Natural killer cell (primary cell): ENCODE measurements at regions not wholly inside any gene's neighbourhood (a gene's known extent, or its start where the extent isn't known, plus 50 kb on each side); places are given as distances from the start of the nearest gene placed in this dataset.

Experiments
- ATAC-seq, 3 donors: fragments of 150-1000 bp in 2 of 3; fragments of 200-7000 bp in 1 of 3; cut with Tn5 transposase; 1 replicate in 1 of 3; 2 replicates in 2 of 3; pipeline ENCODE4 v1.10.0; 2021; ENCODE audit warnings: mild to moderate bottlenecking in 2 of 3, moderate library complexity in 2 of 3
- DNase-seq, 2 donors: peaks; one replicate each; pipeline versions ENCODE4 v3.0.0 to v3.0.0-alpha.2; 2013 to 2021; ENCODE audit warnings: mixed read lengths in 1 of 2
- H3K27ac ChIP-seq: one replicate; pipeline ENCODE4 v1.5.1; 2013; ENCODE audit warnings: mild to moderate bottlenecking, low read length
- H3K27me3 ChIP-seq: one replicate; pipeline ENCODE4 v1.6.1; 2013; ENCODE audit warnings: low read length; ENCODE audit not compliant: control insufficient read depth, insufficient read depth
- H3K36me3 ChIP-seq: one replicate; pipeline ENCODE4 v1.6.1; 2013; ENCODE audit warnings: low read length; ENCODE audit not compliant: control insufficient read depth, insufficient read depth
- H3K4me1 ChIP-seq: one replicate; pipeline ENCODE4 v1.6.1; 2013; ENCODE audit warnings: low read length; ENCODE audit not compliant: control insufficient read depth, insufficient read depth
- H3K4me3 ChIP-seq: one replicate; pipeline ENCODE4 v1.5.1; 2013; ENCODE audit warnings: low read length
- H3K9me3 ChIP-seq: one replicate; pipeline ENCODE4 v1.6.1; 2013; ENCODE audit warnings: low read length; ENCODE audit not compliant: control insufficient read depth, insufficient read depth
- H3K27ac Mint-ChIP-seq, 2 donors: one replicate each; pipeline ENCODE4 v1.8.0; 2022; ENCODE audit warnings: mild to moderate bottlenecking in 2 of 2, mixed read lengths in 2 of 2, moderate library complexity in 1 of 2
- H3K27me3 Mint-ChIP-seq, 2 donors: one replicate each; pipeline ENCODE4 v1.8.0; 2022; ENCODE audit warnings: low read depth in 2 of 2, mixed read lengths in 2 of 2
- H3K36me3 Mint-ChIP-seq: one replicate; pipeline ENCODE4 v1.8.0; 2022; ENCODE audit warnings: mixed read lengths
- H3K4me1 Mint-ChIP-seq, 2 donors: one replicate each; pipeline ENCODE4 v1.8.0; 2022; ENCODE audit warnings: mixed read lengths in 2 of 2
- H3K4me3 Mint-ChIP-seq: one replicate; pipeline ENCODE4 v1.8.0; 2022; ENCODE audit warnings: mild to moderate bottlenecking, moderate library complexity, mixed read lengths
- H3K9me3 Mint-ChIP-seq, 2 donors: one replicate each; pipeline ENCODE4 v1.8.0; 2022; ENCODE audit warnings: mixed read lengths in 2 of 2
- WGBS: methylation state at CpG from one replicate; pipeline ENCODE4 v1.1.7; 2013; ENCODE audit warnings: missing lambda C conversion rate; ENCODE audit not compliant: insufficient coverage; 5-methylcytosine and 5-hydroxymethylcytosine counted together
- intact Hi-C: fragments of 100-400 bp; cut with micrococcal nuclease; formaldehyde crosslinking; loops from one replicate; pipeline ENCODE4 v1.14.2; 2022
- TF ChIP-seq, protein P1 (sequence below): fragments of 200-600 bp; IDR thresholded peaks from one replicate; pipeline ENCODE4 v1.8.0; 2022; ENCODE audit warnings: antibody characterized with exemption

DNA sequence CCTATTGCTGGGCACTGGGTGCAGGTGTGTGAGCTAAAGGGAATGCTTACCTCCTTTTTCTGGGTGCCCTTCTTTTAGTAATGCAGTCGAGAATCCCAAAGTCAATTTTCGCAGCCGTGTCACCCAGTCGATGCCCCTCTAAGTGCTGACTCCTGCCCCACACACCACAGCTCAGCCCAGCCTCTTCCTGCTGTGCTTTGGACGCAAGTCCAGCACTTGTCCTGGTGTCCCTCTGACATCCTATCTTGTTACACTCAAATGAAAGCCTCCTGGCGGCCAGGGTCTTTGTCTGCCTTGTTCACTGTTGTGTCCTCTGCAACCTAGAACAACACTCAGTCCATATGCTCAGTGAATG lies 58.5 kb upstream of the RUNX3 start:
- intact Hi-C loops = no loop called here
- DNase-seq (no peak), ATAC-seq (no peak)
- Histone ChIP-seq H3K36me3 (no peaks in the 10 kb centered on the region), H3K27ac (no peak overlapping the region), H3K4me1 (peaks cover 74% of the 10 kb centered on the region), H3K27me3 (peaks cover 2% of the 10 kb centered on the region), H3K9me3 (no peaks in the 10 kb centered on the region), H3K4me3 (no peak overlapping the region)
- WGBS = 90% methylated on average over 6 of the region's 6 CpGs
- peaks cover 59 to 83% of the 10 kb centered on the region in 2 donors for H3K4me1 Mint-ChIP-seq
- H3K4me3 Mint-ChIP-seq = no peak overlapping the region
- no peaks in the 10 kb centered on the region for H3K9me3 Mint-ChIP-seq
- peaks cover 52 to 54% of the 10 kb centered on the region in 2 donors for H3K27me3 Mint-ChIP-seq
- TF ChIP-seq, protein P1, sequence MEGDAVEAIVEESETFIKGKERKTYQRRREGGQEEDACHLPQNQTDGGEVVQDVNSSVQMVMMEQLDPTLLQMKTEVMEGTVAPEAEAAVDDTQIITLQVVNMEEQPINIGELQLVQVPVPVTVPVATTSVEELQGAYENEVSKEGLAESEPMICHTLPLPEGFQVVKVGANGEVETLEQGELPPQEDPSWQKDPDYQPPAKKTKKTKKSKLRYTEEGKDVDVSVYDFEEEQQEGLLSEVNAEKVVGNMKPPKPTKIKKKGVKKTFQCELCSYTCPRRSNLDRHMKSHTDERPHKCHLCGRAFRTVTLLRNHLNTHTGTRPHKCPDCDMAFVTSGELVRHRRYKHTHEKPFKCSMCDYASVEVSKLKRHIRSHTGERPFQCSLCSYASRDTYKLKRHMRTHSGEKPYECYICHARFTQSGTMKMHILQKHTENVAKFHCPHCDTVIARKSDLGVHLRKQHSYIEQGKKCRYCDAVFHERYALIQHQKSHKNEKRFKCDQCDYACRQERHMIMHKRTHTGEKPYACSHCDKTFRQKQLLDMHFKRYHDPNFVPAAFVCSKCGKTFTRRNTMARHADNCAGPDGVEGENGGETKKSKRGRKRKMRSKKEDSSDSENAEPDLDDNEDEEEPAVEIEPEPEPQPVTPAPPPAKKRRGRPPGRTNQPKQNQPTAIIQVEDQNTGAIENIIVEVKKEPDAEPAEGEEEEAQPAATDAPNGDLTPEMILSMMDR = no peak
- H3K36me3 Mint-ChIP-seq = no peaks in the 10 kb centered on the region
- H3K27ac Mint-ChIP-seq = no peak overlapping the region

DNA sequence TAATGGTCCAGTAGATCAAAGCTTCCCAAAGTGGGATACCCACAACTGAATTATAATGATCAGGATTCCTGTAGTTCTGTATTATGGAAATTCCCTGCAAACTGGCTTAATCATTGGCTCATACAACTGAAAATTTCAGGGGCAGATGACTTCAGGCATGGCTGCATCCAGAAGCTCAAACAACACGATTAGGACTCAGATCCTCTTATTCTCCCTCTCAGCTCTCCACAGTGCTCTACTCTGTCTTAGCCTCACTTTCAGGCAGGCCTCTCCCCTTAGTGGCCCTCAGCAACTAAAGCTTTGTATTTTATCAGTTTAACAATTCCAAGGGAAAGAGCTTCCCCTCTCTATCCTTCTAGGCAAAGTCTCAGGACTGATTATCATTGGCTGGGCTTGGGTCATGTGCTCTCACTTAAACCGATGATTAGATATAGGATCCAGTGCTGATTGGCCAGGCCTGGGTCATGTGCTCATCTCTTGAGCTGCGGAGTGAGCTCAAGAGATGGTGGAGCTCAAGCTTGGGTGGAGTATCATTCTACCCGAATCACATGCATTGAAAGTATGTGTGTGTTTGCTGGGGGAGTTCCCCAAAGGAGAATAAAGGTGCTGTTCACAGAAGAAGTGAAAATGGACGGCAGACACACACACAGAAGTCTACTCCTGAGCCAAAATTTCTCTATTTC lies 57.9 kb upstream of the RUNX3 start:
- Histone ChIP-seq H3K36me3 (no peaks in the 10 kb centered on the region), H3K4me3 (no peak overlapping the region), H3K27ac (no peak overlapping the region), H3K27me3 (peaks cover 7% of the 10 kb centered on the region), H3K4me1 (peaks cover 71% of the 10 kb centered on the region), H3K9me3 (no peaks in the 10 kb centered on the region)
- H3K9me3 Mint-ChIP-seq = no peaks in the 10 kb centered on the region
- H3K27ac Mint-ChIP-seq = no peak overlapping the region
- no peak for ATAC-seq
- H3K27me3 Mint-ChIP-seq = peaks cover 58 to 59% of the 10 kb centered on the region in 2 donors
- TF ChIP-seq, protein P1 = no peak
- DNase-seq = peak in 1 of 2 donors; percentile 61
- peaks cover 54 to 82% of the 10 kb centered on the region in 2 donors for H3K4me1 Mint-ChIP-seq
- 82% methylated on average over 4 of the region's 5 CpGs for WGBS
- intact Hi-C loops = no loop called here
- no peaks in the 10 kb centered on the region for H3K36me3 Mint-ChIP-seq
- no peak overlapping the region for H3K4me3 Mint-ChIP-seq

DNA sequence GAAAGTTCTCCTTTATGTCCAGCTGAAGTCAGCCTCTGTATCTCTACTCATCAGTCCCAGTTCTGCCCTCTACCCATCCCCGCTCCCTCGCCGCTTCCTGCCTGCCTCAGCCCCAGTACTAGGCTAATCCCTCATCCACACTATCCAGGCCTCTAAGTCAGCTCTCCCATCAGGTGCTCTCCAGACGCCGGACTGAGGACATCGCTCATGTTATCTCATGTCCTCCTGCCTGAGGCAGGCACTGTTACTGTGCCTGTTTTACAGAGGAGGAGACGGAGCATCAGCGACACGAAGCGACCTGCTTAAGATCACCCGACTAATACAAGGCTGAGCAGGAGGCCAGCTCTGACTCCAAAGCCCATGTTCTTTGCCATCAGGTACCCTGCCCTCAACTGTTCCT lies 57.3 kb upstream of the RUNX3 start:
- Histone ChIP-seq H3K4me1 (peaks cover 66% of the 10 kb centered on the region), H3K9me3 (no peaks in the 10 kb centered on the region), H3K27ac (no peak overlapping the region), H3K27me3 (peaks cover 7% of the 10 kb centered on the region), H3K4me3 (no peak overlapping the region), H3K36me3 (no peaks in the 10 kb centered on the region)
- H3K36me3 Mint-ChIP-seq = no peaks in the 10 kb centered on the region
- peaks cover 63 to 64% of the 10 kb centered on the region in 2 donors for H3K27me3 Mint-ChIP-seq
- peaks cover 48 to 82% of the 10 kb centered on the region in 2 donors for H3K4me1 Mint-ChIP-seq
- ATAC-seq = no peak
- H3K27ac Mint-ChIP-seq = no peak overlapping the region
- TF ChIP-seq, protein P1 = no peak
- 93% methylated on average over 11 of the region's 11 CpGs for WGBS
- no peaks in the 10 kb centered on the region for H3K9me3 Mint-ChIP-seq
- no peak for DNase-seq
- intact Hi-C loops = no loop called here
- H3K4me3 Mint-ChIP-seq = no peak overlapping the region

DNA sequence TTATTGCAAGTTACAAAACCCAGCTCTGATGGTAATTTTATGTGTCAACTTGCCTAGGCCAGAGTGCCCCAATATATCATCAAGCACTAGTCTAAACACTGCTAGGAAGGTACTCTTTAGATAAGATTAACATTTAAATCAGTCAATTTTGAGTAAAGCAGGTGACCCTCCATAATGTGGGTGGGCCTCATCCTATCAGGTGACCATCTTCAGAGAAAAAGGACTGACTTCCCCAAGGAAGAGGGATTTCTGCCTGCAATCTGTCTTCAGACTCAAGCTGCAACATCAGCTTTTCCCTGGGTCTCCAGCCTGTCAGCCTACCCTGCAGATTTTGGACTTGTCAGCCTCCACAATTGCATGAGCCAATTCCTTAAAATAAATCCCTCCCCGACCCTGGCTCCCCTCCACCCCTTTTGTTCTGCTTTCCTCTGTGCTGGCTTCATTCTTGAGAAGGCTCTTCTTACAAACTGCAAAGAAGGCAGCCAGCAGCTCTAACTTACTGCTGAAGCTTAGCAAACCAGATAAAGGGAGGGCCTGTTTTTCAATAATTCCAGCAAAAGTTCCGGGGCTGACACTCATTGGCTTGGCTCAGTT lies 56.4 kb upstream of the RUNX3 start:
- no peak overlapping the region for H3K4me3 Mint-ChIP-seq
- peaks cover 69 to 73% of the 10 kb centered on the region in 2 donors for H3K27me3 Mint-ChIP-seq
- H3K9me3 Mint-ChIP-seq = no peaks in the 10 kb centered on the region
- 94% methylated on average over 2 of the region's 2 CpGs for WGBS
- TF ChIP-seq, protein P1 = no peak
- Histone ChIP-seq H3K27ac (no peak overlapping the region), H3K4me1 (peaks cover 66% of the 10 kb centered on the region), H3K27me3 (peaks cover 7% of the 10 kb centered on the region), H3K9me3 (no peaks in the 10 kb centered on the region), H3K36me3 (no peaks in the 10 kb centered on the region), H3K4me3 (no peak overlapping the region)
- DNase-seq (no peak), ATAC-seq (no peak)
- H3K36me3 Mint-ChIP-seq = no peaks in the 10 kb centered on the region
- peak overlapping the region in 1 of 2 donors; percentile 33 for H3K27ac Mint-ChIP-seq
- intact Hi-C loops = no loop called here
- H3K4me1 Mint-ChIP-seq = peaks cover 46 to 81% of the 10 kb centered on the region in 2 donors
